Ovary (tissue), 3 donors: ENCODE measurements at regions not wholly inside any gene's neighbourhood (a gene's known extent, or its start where the extent isn't known, plus 50 kb on each side); places are given as distances from the start of the nearest gene placed in this dataset.

ENCODE experiments used
- EP300 ChIP-seq: sonication (generic); formaldehyde crosslinking; IDR thresholded peaks from one replicate; pipeline ENCODE4 v1.6.1; 2017; ENCODE audit warnings: antibody characterized with exemption
- TF ChIP-seq, protein P1 (sequence below), 3 donors: fragments of 450-650 bp in 2 of 3; fragments of 200-600 bp in 1 of 3; IDR thresholded peaks; one replicate each; pipeline versions ENCODE4 v1.5.1 to v1.8.0; 2016 to 2022; ENCODE audit warnings: antibody characterized with exemption in 3 of 3, mild to moderate bottlenecking in 1 of 3
- donor health status: DM: no; HTN: no; CAD: no.

DNA sequence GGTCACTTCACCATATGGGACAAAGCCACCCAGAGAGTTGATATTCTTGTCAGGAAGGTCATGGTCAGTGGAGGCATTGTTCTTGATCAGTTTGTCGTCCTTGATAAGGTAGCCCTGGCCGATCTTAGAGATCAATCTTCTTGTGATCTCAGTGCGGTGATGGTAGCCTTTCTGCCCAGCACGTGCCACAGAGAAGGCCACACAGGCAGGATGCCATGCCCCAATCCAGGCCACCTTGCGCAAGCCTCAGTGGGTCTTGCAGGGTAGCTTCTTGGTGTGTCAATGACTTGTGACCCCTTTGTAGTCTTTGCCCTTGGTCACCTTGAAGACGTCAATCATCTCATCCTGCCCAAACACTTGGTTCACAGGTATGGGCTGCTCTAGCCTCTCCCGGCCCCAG, 143.9 kb upstream of the ASB18 start:
- TF ChIP-seq, protein P1, sequence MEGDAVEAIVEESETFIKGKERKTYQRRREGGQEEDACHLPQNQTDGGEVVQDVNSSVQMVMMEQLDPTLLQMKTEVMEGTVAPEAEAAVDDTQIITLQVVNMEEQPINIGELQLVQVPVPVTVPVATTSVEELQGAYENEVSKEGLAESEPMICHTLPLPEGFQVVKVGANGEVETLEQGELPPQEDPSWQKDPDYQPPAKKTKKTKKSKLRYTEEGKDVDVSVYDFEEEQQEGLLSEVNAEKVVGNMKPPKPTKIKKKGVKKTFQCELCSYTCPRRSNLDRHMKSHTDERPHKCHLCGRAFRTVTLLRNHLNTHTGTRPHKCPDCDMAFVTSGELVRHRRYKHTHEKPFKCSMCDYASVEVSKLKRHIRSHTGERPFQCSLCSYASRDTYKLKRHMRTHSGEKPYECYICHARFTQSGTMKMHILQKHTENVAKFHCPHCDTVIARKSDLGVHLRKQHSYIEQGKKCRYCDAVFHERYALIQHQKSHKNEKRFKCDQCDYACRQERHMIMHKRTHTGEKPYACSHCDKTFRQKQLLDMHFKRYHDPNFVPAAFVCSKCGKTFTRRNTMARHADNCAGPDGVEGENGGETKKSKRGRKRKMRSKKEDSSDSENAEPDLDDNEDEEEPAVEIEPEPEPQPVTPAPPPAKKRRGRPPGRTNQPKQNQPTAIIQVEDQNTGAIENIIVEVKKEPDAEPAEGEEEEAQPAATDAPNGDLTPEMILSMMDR (IDR thresholded peaks at IDR 0.05) = no peak
- no peak for TF ChIP-seq EP300
